ENCODE measurements at regions not wholly inside any gene's neighbourhood (a gene's known extent, or its start where the extent isn't known, plus 50 kb on each side); places are given as distances from the start of the nearest gene placed in this dataset.

DNA sequence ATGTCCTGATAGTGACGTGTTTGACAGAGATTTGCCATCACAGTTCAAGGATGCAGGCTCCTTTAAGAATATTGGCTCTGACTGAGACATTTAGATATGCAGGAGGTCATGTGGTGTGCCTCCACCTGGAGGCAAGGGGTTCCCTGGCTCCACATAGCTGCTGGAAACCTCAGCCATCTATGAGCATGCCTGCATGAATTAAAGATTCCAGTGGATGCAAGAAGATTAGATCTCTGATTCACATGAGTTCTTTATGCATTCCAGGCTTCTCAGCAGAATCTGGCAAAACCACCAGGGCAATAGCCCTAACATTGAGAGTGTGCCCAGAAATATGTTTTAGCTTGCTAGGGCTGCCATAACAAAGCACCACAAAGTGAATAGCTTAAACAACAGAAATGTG lies 298.5 kb upstream of the AADAT start:
- Histone ChIP-seq H3K9me3 (replicated peaks; ENCODE audit: insufficient read depth, low read length) (no peaks in the 10 kb centered on the region), H3F3A (ENCODE audit: insufficient read depth, low read length) (no peaks in the 10 kb centered on the region), H4K20me1 (ENCODE audit: insufficient read depth, low read length) (no peaks in the 10 kb centered on the region), H2AFZ (ENCODE audit: low read length) (no peak overlapping the region), H3K27me3 (replicated peaks; ENCODE audit: insufficient read depth, low read length) (no peaks in the 10 kb centered on the region), H3K4me2 (ENCODE audit: low read depth, low read length) (no peak overlapping the region), H3K4me1 (ENCODE audit: low read length) (no peaks in the 10 kb centered on the region), H3K9ac (ENCODE audit: low read length) (no peak overlapping the region), H3K36me3 (replicated peaks; ENCODE audit: insufficient read depth, low read length) (no peaks in the 10 kb centered on the region), H3K79me2 (ENCODE audit: low read length) (no peaks in the 10 kb centered on the region), H3K4me3 (ENCODE audit: low read length) (no peak overlapping the region), H3K27ac (ENCODE audit: low read length) (no peak overlapping the region), H3K9me2 (replicated peaks; ENCODE audit: insufficient read depth, low read length) (no peaks in the 10 kb centered on the region)
- TF ChIP-seq EZH2phosphoT487 (IDR thresholded peaks at IDR 0.05; ENCODE audit: low read length) (no peak), EZH2 (optimal IDR thresholded peaks at IDR 0.05; ENCODE audit: low read depth, low read length) (no peak)
- TF ChIP-seq, protein P1, sequence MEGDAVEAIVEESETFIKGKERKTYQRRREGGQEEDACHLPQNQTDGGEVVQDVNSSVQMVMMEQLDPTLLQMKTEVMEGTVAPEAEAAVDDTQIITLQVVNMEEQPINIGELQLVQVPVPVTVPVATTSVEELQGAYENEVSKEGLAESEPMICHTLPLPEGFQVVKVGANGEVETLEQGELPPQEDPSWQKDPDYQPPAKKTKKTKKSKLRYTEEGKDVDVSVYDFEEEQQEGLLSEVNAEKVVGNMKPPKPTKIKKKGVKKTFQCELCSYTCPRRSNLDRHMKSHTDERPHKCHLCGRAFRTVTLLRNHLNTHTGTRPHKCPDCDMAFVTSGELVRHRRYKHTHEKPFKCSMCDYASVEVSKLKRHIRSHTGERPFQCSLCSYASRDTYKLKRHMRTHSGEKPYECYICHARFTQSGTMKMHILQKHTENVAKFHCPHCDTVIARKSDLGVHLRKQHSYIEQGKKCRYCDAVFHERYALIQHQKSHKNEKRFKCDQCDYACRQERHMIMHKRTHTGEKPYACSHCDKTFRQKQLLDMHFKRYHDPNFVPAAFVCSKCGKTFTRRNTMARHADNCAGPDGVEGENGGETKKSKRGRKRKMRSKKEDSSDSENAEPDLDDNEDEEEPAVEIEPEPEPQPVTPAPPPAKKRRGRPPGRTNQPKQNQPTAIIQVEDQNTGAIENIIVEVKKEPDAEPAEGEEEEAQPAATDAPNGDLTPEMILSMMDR (IDR thresholded peaks at IDR 0.05; ENCODE audit: low read length), result no peak
- DNase-seq, result no peak

- H3K27me3 ChIP-seq (replicated peaks; ENCODE audit: insufficient read depth, low read length), result no peaks in the 10 kb centered on the region
- no peaks in the 10 kb centered on the region for H3K79me2 ChIP-seq (ENCODE audit: low read length)
- no peak for TF ChIP-seq EZH2phosphoT487 (IDR thresholded peaks at IDR 0.05; ENCODE audit: low read length)
- TF ChIP-seq EZH2 (optimal IDR thresholded peaks at IDR 0.05; ENCODE audit: low read depth, low read length), result no peak
- TF ChIP-seq, protein P1 (IDR thresholded peaks at IDR 0.05; ENCODE audit: low read length), result no peak
- no peaks in the 10 kb centered on the region for H3K9me2 ChIP-seq (replicated peaks; ENCODE audit: insufficient read depth, low read length)
- H3K4me3 ChIP-seq (ENCODE audit: low read length), result no peak overlapping the region
- no peaks in the 10 kb centered on the region for H3F3A ChIP-seq (ENCODE audit: insufficient read depth, low read length)
- no peaks in the 10 kb centered on the region for H3K36me3 ChIP-seq (replicated peaks; ENCODE audit: insufficient read depth, low read length)
- H3K4me1 ChIP-seq (ENCODE audit: low read length), result no peaks in the 10 kb centered on the region
- no peaks in the 10 kb centered on the region for H3K9me3 ChIP-seq (replicated peaks; ENCODE audit: insufficient read depth, low read length)
- no peak overlapping the region for H3K9ac ChIP-seq (ENCODE audit: low read length)
- H2AFZ ChIP-seq (ENCODE audit: low read length), result no peak overlapping the region
- no peak overlapping the region for H3K4me2 ChIP-seq (ENCODE audit: low read depth, low read length)
- no peaks in the 10 kb centered on the region for H4K20me1 ChIP-seq (ENCODE audit: insufficient read depth, low read length)
- no peak overlapping the region for H3K27ac ChIP-seq (ENCODE audit: low read length)
- peak; percentile 25 for DNase-seq
Observed at GRCh38 chr4:170386971-170387370, 297.2 kb upstream of the AADAT start.

DNA sequence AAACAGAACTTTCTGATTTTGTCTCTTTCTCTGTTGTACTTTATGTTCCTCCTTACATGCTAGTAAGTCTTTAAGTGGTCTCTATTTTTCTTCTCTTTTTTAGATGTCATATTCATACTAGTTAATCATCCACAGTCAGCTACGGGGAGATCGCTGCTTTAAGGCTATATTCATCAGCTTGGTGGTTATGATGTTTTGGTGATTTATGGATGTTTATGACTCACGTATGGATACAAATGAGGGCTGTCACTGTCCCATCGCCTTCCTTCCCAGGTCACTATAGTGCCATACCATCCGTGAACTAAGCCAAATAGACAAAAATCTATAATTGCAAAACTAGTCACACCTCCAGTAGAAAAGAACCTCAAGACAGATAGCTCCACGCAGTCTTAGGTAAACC lies 296.8 kb upstream of the AADAT start:
- no peak overlapping the region for H3K4me3 ChIP-seq (ENCODE audit: low read length)
- no peaks in the 10 kb centered on the region for H3K27me3 ChIP-seq (replicated peaks; ENCODE audit: insufficient read depth, low read length)
- no peak overlapping the region for H2AFZ ChIP-seq (ENCODE audit: low read length)
- DNase-seq, result no peak
- no peak overlapping the region for H3K27ac ChIP-seq (ENCODE audit: low read length)
- no peak overlapping the region for H3K4me2 ChIP-seq (ENCODE audit: low read depth, low read length)
- H3K9me3 ChIP-seq (replicated peaks; ENCODE audit: insufficient read depth, low read length), result no peaks in the 10 kb centered on the region
- no peaks in the 10 kb centered on the region for H4K20me1 ChIP-seq (ENCODE audit: insufficient read depth, low read length)
- no peaks in the 10 kb centered on the region for H3K4me1 ChIP-seq (ENCODE audit: low read length)
- no peaks in the 10 kb centered on the region for H3F3A ChIP-seq (ENCODE audit: insufficient read depth, low read length)
- no peaks in the 10 kb centered on the region for H3K9me2 ChIP-seq (replicated peaks; ENCODE audit: insufficient read depth, low read length)
- H3K79me2 ChIP-seq (ENCODE audit: low read length), result no peaks in the 10 kb centered on the region
- no peak overlapping the region for H3K9ac ChIP-seq (ENCODE audit: low read length)
- TF ChIP-seq EZH2 (optimal IDR thresholded peaks at IDR 0.05; ENCODE audit: low read depth, low read length) (no peak), EZH2phosphoT487 (IDR thresholded peaks at IDR 0.05; ENCODE audit: low read length) (no peak)
- TF ChIP-seq, protein P1 (IDR thresholded peaks at IDR 0.05; ENCODE audit: low read length), result no peak
- H3K36me3 ChIP-seq (replicated peaks; ENCODE audit: insufficient read depth, low read length), result no peaks in the 10 kb centered on the region
